ENCODE measurements at regions not wholly inside any gene's neighbourhood (a gene's known extent, or its start where the extent isn't known, plus 50 kb on each side); places are given as distances from the start of the nearest gene placed in this dataset.

GRCh38 chr14:71314717-71315116, 407.5 kb downstream of the PCNX1 start:
- intact Hi-C loops (cut with DNase I) = no loop called here
- DNase-seq (ENCODE audit: low spot score) (no peak), ATAC-seq (no peak)

- ATAC-seq = no peak
- intact Hi-C loops (cut with DNase I) = no loop called here
- DNase-seq (ENCODE audit: low spot score) = no peak
Observed at GRCh38 chr14:71317385-71318096, 410.3 kb downstream of the PCNX1 start.

- intact Hi-C loops (cut with DNase I) = no loop called here
- DNase-seq (ENCODE audit: low spot score) = no peak
Observed at GRCh38 chr14:71318097-71318459, 410.8 kb downstream of the PCNX1 start.

GRCh38 chr14:71319666-71320065, 412.4 kb downstream of the PCNX1 start:
- intact Hi-C loops (cut with DNase I) = loop anchor here (2.0 to 10.0 kb wide), 3 partner anchors 55 to 435 kb away; no protein-coding TSS in a partner anchor
- DNase-seq (ENCODE audit: low spot score) (no peak), ATAC-seq (peak; percentile 14)

More at GRCh38 chr14:71318097-71318459, 410.8 kb downstream of the PCNX1 start:
- ATAC-seq = no peak

GRCh38 chr14:71320107-71320733, 413.0 kb downstream of the PCNX1 start, which contains the start of gene SIPA1L1:
Gene SIPA1L1 (plus strand): TSS chr14:71320476.
- peak; percentile 99 for DNase-seq (ENCODE audit: low spot score)
- peak; percentile 97 for ATAC-seq
- intact Hi-C loops (cut with DNase I) = loop anchor here (2.0 to 10.0 kb wide), 3 partner anchors 55 to 435 kb away; no protein-coding TSS in a partner anchor

GRCh38 chr14:71320734-71321573, 413.7 kb downstream of the PCNX1 start:
- ATAC-seq (peak; percentile 57), DNase-seq (ENCODE audit: low spot score) (peak; percentile 81)
- intact Hi-C loops (cut with DNase I) = loop anchor here (2.0 to 10.0 kb wide), 3 partner anchors 54 to 434 kb away; no protein-coding TSS in a partner anchor

GRCh38 chr14:71321574-71322315, 414.5 kb downstream of the PCNX1 start:
- intact Hi-C loops (cut with DNase I) = loop anchor here (2.0 to 10.0 kb wide), 3 partner anchors 53 to 433 kb away; no protein-coding TSS in a partner anchor
- DNase-seq (ENCODE audit: low spot score) = no peak
- ATAC-seq = no peak

- no peak for DNase-seq (ENCODE audit: low spot score)
- peak; percentile 46 for ATAC-seq
- intact Hi-C loops (cut with DNase I) = loop anchor here (10.0 kb wide), 2 partner anchors 178 to 432 kb away; no protein-coding TSS in a partner anchor
Observed at GRCh38 chr14:71322655-71323250, 415.5 kb downstream of the PCNX1 start.

GRCh38 chr14:71324767-71325272, 417.6 kb downstream of the PCNX1 start:
- ATAC-seq (no peak), DNase-seq (ENCODE audit: low spot score) (no peak)
- intact Hi-C loops (cut with DNase I) = loop anchor here (10.0 kb wide), 2 partner anchors 180 to 430 kb away; no protein-coding TSS in a partner anchor

GRCh38 chr14:71327691-71328090, 420.4 kb downstream of the PCNX1 start:
- ATAC-seq (no peak), DNase-seq (ENCODE audit: low spot score) (no peak)
- intact Hi-C loops (cut with DNase I) = loop anchor here (10.0 kb wide), 2 partner anchors 183 to 427 kb away; no protein-coding TSS in a partner anchor

GRCh38 chr14:71328183-71328582, 420.9 kb downstream of the PCNX1 start:
- intact Hi-C loops (cut with DNase I) = loop anchor here (10.0 kb wide), 2 partner anchors 183 to 427 kb away; no protein-coding TSS in a partner anchor
- ATAC-seq (no peak), DNase-seq (ENCODE audit: low spot score) (no peak)

GRCh38 chr14:71328954-71329353, 421.7 kb downstream of the PCNX1 start:
- no peak for DNase-seq (ENCODE audit: low spot score)
- intact Hi-C loops (cut with DNase I) = loop anchor here (10.0 kb wide), 2 partner anchors 184 to 426 kb away; no protein-coding TSS in a partner anchor
- ATAC-seq = no peak

GRCh38 chr14:71331403-71331802, 424.1 kb downstream of the PCNX1 start:
- intact Hi-C loops (cut with DNase I) = no loop called here
- no peak for DNase-seq (ENCODE audit: low spot score)
- peak; percentile 20 for ATAC-seq

GRCh38 chr14:71332476-71332875, 425.2 kb downstream of the PCNX1 start:
- DNase-seq (ENCODE audit: low spot score) (no peak), ATAC-seq (no peak)
- intact Hi-C loops (cut with DNase I) = no loop called here

GRCh38 chr14:71333705-71334104, 426.4 kb downstream of the PCNX1 start:
- DNase-seq (ENCODE audit: low spot score) = no peak
- no peak for ATAC-seq
- intact Hi-C loops (cut with DNase I) = no loop called here

GRCh38 chr14:71336489-71337192, 429.4 kb downstream of the PCNX1 start:
- DNase-seq (ENCODE audit: low spot score) (no peak), ATAC-seq (no peak)
- intact Hi-C loops (cut with DNase I) = no loop called here

GRCh38 chr14:71338153-71338552, 430.9 kb downstream of the PCNX1 start:
- intact Hi-C loops (cut with DNase I) = no loop called here

More at GRCh38 chr14:71338153-71338552, 430.9 kb downstream of the PCNX1 start:
- ATAC-seq (no peak), DNase-seq (ENCODE audit: low spot score) (no peak)
